ENCODE measurements at regions not wholly inside any gene's neighbourhood (a gene's known extent, or its start where the extent isn't known, plus 50 kb on each side); places are given as distances from the start of the nearest gene placed in this dataset.
A peak's percentile ranks its signal among the peaks of the same experiment; 100 is the strongest.

GRCh38 chr2:145137211-145137610 lies 617.3 kb upstream of the ZEB2 start:
- ATAC-seq: no peak
- no peak overlapping the region for H3K4me3 ChIP-seq
- 97 to 98% methylated on average over 3 to 4 of the region's 4 CpGs for WGBS, 2 donors (ENCODE audit: low coverage in 1 of 2)
- no peaks in the 10 kb centered on the region for H3K36me3 ChIP-seq
- H3K4me1 ChIP-seq: no peaks in the 10 kb centered on the region
- TF ChIP-seq POLR2A (IDR thresholded peaks at IDR 0.05) (no peak), CTCF (IDR thresholded peaks at IDR 0.05) (no peak), EP300 (IDR thresholded peaks at IDR 0.05) (no peak), POLR2AphosphoS5 (IDR thresholded peaks at IDR 0.05) (no peak)
- H3K27ac ChIP-seq: no peak overlapping the region
- H3K9me3 ChIP-seq: no peaks in the 10 kb centered on the region
- H3K27me3 ChIP-seq: no peaks in the 10 kb centered on the region

- ATAC-seq: no peak
- H3K4me1 ChIP-seq: no peaks in the 10 kb centered on the region
- no peak overlapping the region for H3K4me3 ChIP-seq
- TF ChIP-seq POLR2A (IDR thresholded peaks at IDR 0.05): no peak
- no peak for TF ChIP-seq EP300 (IDR thresholded peaks at IDR 0.05)
- no peak for TF ChIP-seq POLR2AphosphoS5 (IDR thresholded peaks at IDR 0.05)
- no peak for TF ChIP-seq CTCF (IDR thresholded peaks at IDR 0.05)
- no peak overlapping the region for H3K27ac ChIP-seq
- H3K36me3 ChIP-seq: no peaks in the 10 kb centered on the region
- H3K9me3 ChIP-seq: no peaks in the 10 kb centered on the region
- 85 to 100% methylated on average over 1 of the region's 1 CpG for WGBS, 2 donors (ENCODE audit: low coverage in 1 of 2)
- H3K27me3 ChIP-seq: no peaks in the 10 kb centered on the region
Observed at GRCh38 chr2:145136702-145137101, 616.8 kb upstream of the ZEB2 start.

GRCh38 chr2:145126146-145126545 lies 606.2 kb upstream of the ZEB2 start:
- Histone ChIP-seq H3K27me3 (no peaks in the 10 kb centered on the region), H3K4me1 (no peaks in the 10 kb centered on the region), H3K9me3 (no peaks in the 10 kb centered on the region), H3K36me3 (no peaks in the 10 kb centered on the region), H3K4me3 (no peak overlapping the region), H3K27ac (no peak overlapping the region)
- TF ChIP-seq EP300 (IDR thresholded peaks at IDR 0.05): no peak
- no peak for TF ChIP-seq CTCF (IDR thresholded peaks at IDR 0.05)
- no peak for TF ChIP-seq POLR2A (IDR thresholded peaks at IDR 0.05)
- TF ChIP-seq POLR2AphosphoS5 (IDR thresholded peaks at IDR 0.05): no peak
- no peak for ATAC-seq
- WGBS, 2 donors (ENCODE audit: low coverage in 1 of 2): 77 to 82% methylated on average over 2 of the region's 2 CpGs

GRCh38 chr2:145124085-145124484 lies 604.2 kb upstream of the ZEB2 start:
- Histone ChIP-seq H3K27ac (no peak overlapping the region), H3K27me3 (no peaks in the 10 kb centered on the region), H3K4me3 (no peak overlapping the region), H3K4me1 (no peaks in the 10 kb centered on the region), H3K36me3 (no peaks in the 10 kb centered on the region), H3K9me3 (no peaks in the 10 kb centered on the region)
- no peak for ATAC-seq
- WGBS, 2 donors (ENCODE audit: low coverage in 1 of 2): 60 to 64% methylated on average over 1 to 3 of the region's 4 CpGs
- no peak for TF ChIP-seq EP300 (IDR thresholded peaks at IDR 0.05)
- TF ChIP-seq CTCF (IDR thresholded peaks at IDR 0.05): no peak
- TF ChIP-seq POLR2A (IDR thresholded peaks at IDR 0.05): no peak
- TF ChIP-seq POLR2AphosphoS5 (IDR thresholded peaks at IDR 0.05): no peak

GRCh38 chr2:145123606-145124005 lies 603.7 kb upstream of the ZEB2 start:
- no peak for ATAC-seq
- H3K36me3 ChIP-seq: no peaks in the 10 kb centered on the region
- no peaks in the 10 kb centered on the region for H3K9me3 ChIP-seq
- TF ChIP-seq POLR2AphosphoS5 (IDR thresholded peaks at IDR 0.05): peak; percentile 37
- no peak for TF ChIP-seq POLR2A (IDR thresholded peaks at IDR 0.05)
- H3K4me1 ChIP-seq: no peaks in the 10 kb centered on the region
- H3K27me3 ChIP-seq: no peaks in the 10 kb centered on the region
- no peak overlapping the region for H3K27ac ChIP-seq
- no peak overlapping the region for H3K4me3 ChIP-seq
- 58 to 60% methylated on average over 1 to 2 of the region's 2 CpGs for WGBS, 2 donors (ENCODE audit: low coverage in 1 of 2)
